Hematopoietic multipotent progenitor cell treated with erythropoietin and hydrocortisone succinate and interleukin-3 and kit ligand, for 8 days (in vitro differentiated cells): ENCODE measurements at regions not wholly inside any gene's neighbourhood (a gene's known extent, or its start where the extent isn't known, plus 50 kb on each side); places are given as distances from the start of the nearest gene placed in this dataset.
"Not testable (repeated sequence)": the region's sequence is repeated elsewhere in the genome, so short reads cannot be mapped to it uniquely, and the experiment has no call there.

Experiments
- DNase-seq: peaks from one replicate; pipeline ENCODE4 v3.0.0-alpha.2; 2015

- DNase-seq = no peak
Measured at GRCh38 chr5:173493846-173494245, 122.6 kb downstream of the BOD1 start.

- no peak for DNase-seq
Measured at GRCh38 chr5:173493040-173493439, 123.4 kb downstream of the BOD1 start.

GRCh38 chr5:173490681-173491080 is 125.8 kb downstream of the BOD1 start:
- DNase-seq = no peak

GRCh38 chr5:173488144-173488543 is 128.3 kb downstream of the BOD1 start:
- DNase-seq = no peak

- no peak for DNase-seq
Measured at GRCh38 chr5:173487300-173487699, 129.2 kb downstream of the BOD1 start.

GRCh38 chr5:173486355-173487225 is 129.9 kb downstream of the BOD1 start:
- no peak for DNase-seq

- no peak for DNase-seq
Measured at GRCh38 chr5:173484569-173484968, 131.9 kb downstream of the BOD1 start.

GRCh38 chr5:173483599-173483998 is 132.9 kb downstream of the BOD1 start:
- not testable (repeated sequence) for DNase-seq

- DNase-seq = no peak
Measured at GRCh38 chr5:173483160-173483559, 133.3 kb downstream of the BOD1 start.

- no peak for DNase-seq
Measured at GRCh38 chr5:173481821-173482220, 134.6 kb downstream of the BOD1 start.

GRCh38 chr5:173480896-173481295 is 135.6 kb downstream of the BOD1 start:
- no peak for DNase-seq

GRCh38 chr5:173479711-173480110 is 136.7 kb downstream of the BOD1 start:
- no peak for DNase-seq

GRCh38 chr5:173477345-173478040 is 139.0 kb downstream of the BOD1 start:
- DNase-seq = no peak

- no peak for DNase-seq
Measured at GRCh38 chr5:173475780-173476179, 140.7 kb downstream of the BOD1 start.

- no peak for DNase-seq
Measured at GRCh38 chr5:173474881-173475287, 141.6 kb downstream of the BOD1 start.

GRCh38 chr5:173473288-173473687 is 143.2 kb downstream of the BOD1 start:
- DNase-seq = no peak

- DNase-seq = no peak
Measured at GRCh38 chr5:173472784-173473278, 143.6 kb downstream of the BOD1 start.

GRCh38 chr5:173472164-173472563 is 143.9 kb upstream of the STC2 start:
- DNase-seq = no peak

- no peak for DNase-seq
Measured at GRCh38 chr5:173468821-173469251, 140.6 kb upstream of the STC2 start.

- DNase-seq = no peak
Measured at GRCh38 chr5:173466227-173466626, 138.0 kb upstream of the STC2 start.

GRCh38 chr5:173464813-173465212 is 136.6 kb upstream of the STC2 start:
- no peak for DNase-seq

GRCh38 chr5:173463207-173463606 is 135.0 kb upstream of the STC2 start:
- DNase-seq = no peak

GRCh38 chr5:173458828-173459609 is 130.8 kb upstream of the STC2 start:
- no peak for DNase-seq
